Choroid plexus epithelial cell (primary cell): ENCODE measurements at regions not wholly inside any gene's neighbourhood (a gene's known extent, or its start where the extent isn't known, plus 50 kb on each side); places are given as distances from the start of the nearest gene placed in this dataset.

ENCODE experiments used
- DNase-seq: peaks from one replicate; pipeline ENCODE4 v3.0.0-alpha.2; 2010; ENCODE audit warnings: low read depth
- H3K4me3 ChIP-seq: 2 replicates; pipeline ENCODE4 v1.5.1; 2011; ENCODE audit warnings: low read depth, mild to moderate bottlenecking, control low read depth, low read length, moderate library complexity
- TF ChIP-seq, protein P1 (sequence below): conservative IDR thresholded peaks from 2 replicates; pipeline ENCODE4 v1.5.1; 2011; ENCODE audit warnings: low read depth, mild to moderate bottlenecking, control low read depth, inconsistent platforms, low read length, moderate library complexity

GRCh38 chr16:89027281-89027680 is 50.3 kb upstream of the CBFA2T3 start:
- DNase-seq, result no peak
- H3K4me3 ChIP-seq, result no peak overlapping the region
- TF ChIP-seq, protein P1, sequence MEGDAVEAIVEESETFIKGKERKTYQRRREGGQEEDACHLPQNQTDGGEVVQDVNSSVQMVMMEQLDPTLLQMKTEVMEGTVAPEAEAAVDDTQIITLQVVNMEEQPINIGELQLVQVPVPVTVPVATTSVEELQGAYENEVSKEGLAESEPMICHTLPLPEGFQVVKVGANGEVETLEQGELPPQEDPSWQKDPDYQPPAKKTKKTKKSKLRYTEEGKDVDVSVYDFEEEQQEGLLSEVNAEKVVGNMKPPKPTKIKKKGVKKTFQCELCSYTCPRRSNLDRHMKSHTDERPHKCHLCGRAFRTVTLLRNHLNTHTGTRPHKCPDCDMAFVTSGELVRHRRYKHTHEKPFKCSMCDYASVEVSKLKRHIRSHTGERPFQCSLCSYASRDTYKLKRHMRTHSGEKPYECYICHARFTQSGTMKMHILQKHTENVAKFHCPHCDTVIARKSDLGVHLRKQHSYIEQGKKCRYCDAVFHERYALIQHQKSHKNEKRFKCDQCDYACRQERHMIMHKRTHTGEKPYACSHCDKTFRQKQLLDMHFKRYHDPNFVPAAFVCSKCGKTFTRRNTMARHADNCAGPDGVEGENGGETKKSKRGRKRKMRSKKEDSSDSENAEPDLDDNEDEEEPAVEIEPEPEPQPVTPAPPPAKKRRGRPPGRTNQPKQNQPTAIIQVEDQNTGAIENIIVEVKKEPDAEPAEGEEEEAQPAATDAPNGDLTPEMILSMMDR, result no peak

GRCh38 chr16:89031715-89032659 is 55.0 kb upstream of the CBFA2T3 start:
- no peak for DNase-seq
- TF ChIP-seq, protein P1, result no peak
- H3K4me3 ChIP-seq, result no peak overlapping the region

DNA sequence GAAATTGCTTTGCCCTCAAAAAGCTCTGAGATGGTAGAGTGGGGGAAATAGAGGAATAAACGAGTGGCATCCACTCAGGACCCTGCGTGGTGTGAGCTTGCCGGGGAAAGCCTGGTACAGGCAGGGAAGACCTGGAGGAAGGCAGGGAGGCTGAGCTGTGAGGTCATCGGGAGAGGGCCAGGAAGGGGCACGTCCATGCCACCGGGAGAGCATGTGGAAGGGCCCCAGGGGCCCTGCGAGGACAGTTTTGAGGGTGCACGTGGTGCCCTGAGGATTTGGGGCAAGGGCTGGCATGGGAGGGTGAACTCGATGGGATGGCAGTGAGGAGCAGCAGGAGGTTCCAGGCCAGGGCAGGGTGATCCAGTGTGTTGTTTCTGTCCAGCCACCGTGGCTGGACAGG is 56.3 kb upstream of the CBFA2T3 start:
- H3K4me3 ChIP-seq, result no peak overlapping the region
- TF ChIP-seq, protein P1, result no peak
- no peak for DNase-seq

DNA sequence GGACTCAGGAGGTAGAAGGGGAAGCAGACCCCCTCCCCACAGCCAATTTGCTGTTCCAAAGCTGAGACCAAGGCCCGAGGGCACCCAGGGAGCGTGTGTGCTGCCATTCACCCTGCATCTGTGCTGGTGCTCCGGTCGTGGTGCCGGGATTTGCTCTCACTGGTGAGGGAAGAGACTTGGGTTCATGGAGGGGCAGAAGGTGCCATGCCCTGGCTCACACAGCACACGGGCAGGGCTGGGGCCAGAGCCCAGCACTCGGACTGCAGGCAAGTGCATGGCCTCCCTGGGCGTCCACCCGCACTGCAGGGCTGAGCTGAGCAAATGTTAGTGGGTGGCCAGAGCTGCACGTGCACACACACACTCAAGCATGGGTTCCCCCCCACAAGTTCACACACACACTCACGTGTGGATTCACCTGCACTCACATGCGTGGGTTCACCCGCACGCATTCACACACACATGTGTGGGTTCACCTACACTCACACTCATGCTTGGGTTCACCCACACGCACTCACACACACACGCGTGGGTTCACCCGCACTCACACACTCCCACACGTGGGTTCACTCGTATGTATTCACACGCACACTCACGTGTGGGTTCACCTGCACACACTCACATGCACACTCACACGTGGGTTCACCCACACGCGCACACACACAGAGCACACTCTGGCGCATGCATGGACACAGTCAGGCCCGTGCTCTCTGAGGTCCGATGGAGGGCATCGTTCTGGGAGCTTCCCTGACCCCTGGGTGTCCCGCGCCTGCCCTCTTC is 57.0 kb upstream of the CBFA2T3 start:
- TF ChIP-seq, protein P1, result no peak
- no peak overlapping the region for H3K4me3 ChIP-seq
- no peak for DNase-seq

DNA sequence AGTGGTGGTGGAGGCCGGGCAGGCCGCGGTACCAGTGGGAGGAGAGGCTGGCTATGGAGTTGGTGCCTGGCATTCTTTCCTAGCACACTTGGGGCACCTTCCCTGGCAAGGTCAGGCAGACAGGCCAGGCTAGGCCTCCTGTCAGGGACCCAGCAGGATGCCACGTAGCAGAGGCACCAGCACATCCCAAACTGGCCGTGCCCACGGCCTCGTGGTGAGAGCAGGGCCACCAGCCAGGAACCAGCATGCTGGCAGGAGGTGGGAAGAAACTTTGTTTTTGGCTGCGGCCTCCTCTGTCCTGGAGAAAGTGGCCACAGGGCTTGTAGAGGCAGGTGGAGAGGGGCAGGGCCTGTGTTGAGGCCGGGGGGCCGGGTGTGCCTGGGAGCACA is 57.6 kb upstream of the CBFA2T3 start:
- no peak overlapping the region for H3K4me3 ChIP-seq
- TF ChIP-seq, protein P1, result no peak
- no peak for DNase-seq

- no peak for DNase-seq
- TF ChIP-seq, protein P1, result no peak
- no peak overlapping the region for H3K4me3 ChIP-seq
These were observed 58.1 kb upstream of the CBFA2T3 start for GRCh38 chr16:89034971-89035668.
